ENCODE measurements at regions not wholly inside any gene's neighbourhood (a gene's known extent, or its start where the extent isn't known, plus 50 kb on each side); places are given as distances from the start of the nearest gene placed in this dataset.
A peak's percentile ranks its signal among the peaks of the same experiment; 100 is the strongest.

- CTCF ChIA-PET (ENCODE audit: partially characterized antibody): interaction anchor here (0.8 kb wide), 1 partner anchor 639 kb away, joined by 3 read pairs; no protein-coding TSS in a partner anchor
- H3K27ac ChIP-seq (ENCODE audit: low read depth, low read length): no peak overlapping the region
- no peak for FAIRE-seq
Measured at GRCh38 chr15:95663156-95664100, 667.1 kb upstream of the NR2F2 start.

More at GRCh38 chr15:95663156-95664100, 667.1 kb upstream of the NR2F2 start:
- no peak overlapping the region for H3K56ac ChIP-seq (replicated peaks; ENCODE audit: insufficient read length, low read depth, low read length)
- no peak for DNase-seq (ENCODE audit: low read depth in 1 of 2, low spot score in 2 of 2)
- H2BK20ac ChIP-seq (ENCODE audit: low read length): no peak overlapping the region
- H4K91ac ChIP-seq (replicated peaks; ENCODE audit: insufficient read length, low read length): no peak overlapping the region
- no peak overlapping the region for H2BK12ac ChIP-seq (ENCODE audit: low read depth, low read length)
- no peaks in the 10 kb centered on the region for H4K20me1 ChIP-seq (replicated peaks in 1 of 2; ENCODE audit: control insufficient read depth in 1 of 2, insufficient read depth in 2 of 2, low read length in 2 of 2)
- no peaks in the 10 kb centered on the region for H3K79me1 ChIP-seq (ENCODE audit: low read depth, low read length)
- no peak overlapping the region for H2AK5ac ChIP-seq (ENCODE audit: low read depth, low read length)
- H3K23ac ChIP-seq (ENCODE audit: insufficient read length): no peak overlapping the region
- peaks cover 0 to 6% (median 0%) of the 10 kb centered on the region in 4 experiments; a peak in 1 of 7 replicates for H3K4me1 ChIP-seq (replicated peaks in 1 of 4; ENCODE audit: control insufficient read depth in 3 of 4, insufficient read depth in 4 of 4, low read length in 3 of 4)
- H3K9ac ChIP-seq (replicated peaks in 1 of 4; ENCODE audit: extremely low read depth in 1 of 4, low read depth in 3 of 4, low read length in 3 of 4): no peak overlapping the region
- no peak overlapping the region for H3K4ac ChIP-seq (replicated peaks; ENCODE audit: insufficient read length, low read depth, low read length)
- no peaks in the 10 kb centered on the region for H3K36me3 ChIP-seq (ENCODE audit: control insufficient read depth in 2 of 4, insufficient read depth in 4 of 4, low read length in 3 of 4)
- TF ChIP-seq CEBPB (IDR thresholded peaks at IDR 0.05; ENCODE audit: low read depth, low read length) (peak; percentile 53; the same call in 1 of the 2 replicates), EP300 (IDR thresholded peaks at IDR 0.05; ENCODE audit: borderline replicate concordance in 1 of 2, low read depth in 2 of 2, low read length in 2 of 2) (no peak)
- H3K4me2 ChIP-seq (ENCODE audit: insufficient read depth in 1 of 2, low read depth in 2 of 2, low read length in 2 of 2): no peak overlapping the region
- POLR2A ChIA-PET (ENCODE audit: partially characterized antibody): no interaction called here
- 0 out of 2 replicates have a peak overlapping the region, but pooled peaks have one; percentile 9 for H2AFZ ChIP-seq (ENCODE audit: low read length)
- H4K8ac ChIP-seq (ENCODE audit: extremely low read depth, insufficient read depth, low read length): no peak overlapping the region
- no peak overlapping the region for H3K14ac ChIP-seq (ENCODE audit: insufficient read length)
- H2BK5ac ChIP-seq (ENCODE audit: low read depth, low read length): no peak overlapping the region
- H3K79me2 ChIP-seq (ENCODE audit: control insufficient read depth in 1 of 2, insufficient read depth in 2 of 2, low read length in 2 of 2): no peaks in the 10 kb centered on the region
- H3K18ac ChIP-seq (ENCODE audit: extremely low read depth, low read length): no peak overlapping the region
- H3K27me3 ChIP-seq (replicated peaks in 1 of 4; ENCODE audit: control insufficient read depth in 3 of 4, extremely low read depth in 1 of 4, insufficient read depth in 3 of 4, low read length in 3 of 4): no peaks in the 10 kb centered on the region
- no peak overlapping the region for H2BK120ac ChIP-seq (replicated peaks; ENCODE audit: low read depth, low read length)
- H3K23me2 ChIP-seq (ENCODE audit: low read depth, low read length): no peaks in the 10 kb centered on the region
- H2BK15ac ChIP-seq (ENCODE audit: low read length): no peak overlapping the region
- no peak overlapping the region for H3K4me3 ChIP-seq (ENCODE audit: extremely low read depth in 1 of 4, insufficient read depth in 2 of 4, low read depth in 3 of 4, low read length in 4 of 4)
- H4K5ac ChIP-seq (ENCODE audit: insufficient read length, low read depth, low read length): no peak overlapping the region
- no peaks in the 10 kb centered on the region for H3K9me3 ChIP-seq (ENCODE audit: insufficient read depth in 2 of 2, low read depth in 1 of 2, low read length in 1 of 2)
- WGBS, 2 experiments (ENCODE audit: extremely low coverage in 1 of 2, insufficient coverage in 1 of 2, insufficient read length in 1 of 2, insufficient replicate concordance in 2 of 2, low coverage in 1 of 2, low lambda C conversion rate in 2 of 2, missing lambda C conversion rate in 1 of 2): 93% methylated on average over 6 of the region's 6 CpGs; no CpG with 5 or more reads in 1 of the 2 experiments

Measured in H1 (cell line).